Middle frontal gyrus (tissue), 1 donor: ENCODE measurements at regions not wholly inside any gene's neighbourhood (a gene's known extent, or its start where the extent isn't known, plus 50 kb on each side); places are given as distances from the start of the nearest gene placed in this dataset.
A peak's percentile ranks its signal among the peaks of the same experiment; 100 is the strongest.

Source experiments
- DNase-seq: peaks from one replicate; pipeline ENCODE4 v3.0.0-alpha.2; 2015; ENCODE audit warnings: low spot score; ENCODE audit errors: extremely low spot score

- DNase-seq = no peak
These were observed 266.4 kb downstream of the MRTFB start for GRCh38 chr16:14337303-14338191.

GRCh38 chr16:14335297-14335696 is 264.2 kb downstream of the MRTFB start:
- no peak for DNase-seq

DNA sequence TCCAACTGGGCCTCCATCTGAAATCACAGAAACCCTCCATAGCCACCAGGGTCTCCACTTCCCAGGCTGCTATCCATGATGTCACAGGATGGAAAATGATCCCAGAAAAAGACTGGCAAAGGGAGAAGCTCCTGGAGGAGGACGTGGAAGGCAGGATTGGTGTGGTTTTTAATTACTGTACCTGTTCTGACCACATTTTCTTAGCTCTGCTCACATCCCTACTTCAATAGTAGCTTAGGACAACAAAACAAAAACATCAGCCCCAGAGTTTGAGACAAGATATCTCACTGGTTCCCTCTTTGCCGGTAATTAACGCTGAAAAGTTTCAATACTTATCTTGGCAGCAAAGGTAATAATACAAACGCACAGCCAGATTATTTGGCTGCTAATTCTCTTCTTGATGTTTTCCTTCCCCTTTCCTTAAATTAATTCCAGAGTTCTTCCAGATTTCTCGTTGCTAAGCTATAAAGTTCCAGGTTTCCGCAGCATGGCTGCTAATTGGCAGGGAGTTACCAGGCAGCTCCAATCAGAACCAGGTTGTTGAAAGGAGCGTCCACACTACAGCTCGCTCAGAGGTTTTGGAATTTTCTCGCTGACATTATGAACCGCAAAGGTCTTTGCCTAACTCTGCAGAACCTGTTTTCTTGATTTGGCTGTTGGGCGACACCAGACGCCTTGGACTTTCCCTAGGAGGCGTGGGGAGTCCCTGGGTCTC is 263.4 kb downstream of the MRTFB start:
- DNase-seq = no peak

DNA sequence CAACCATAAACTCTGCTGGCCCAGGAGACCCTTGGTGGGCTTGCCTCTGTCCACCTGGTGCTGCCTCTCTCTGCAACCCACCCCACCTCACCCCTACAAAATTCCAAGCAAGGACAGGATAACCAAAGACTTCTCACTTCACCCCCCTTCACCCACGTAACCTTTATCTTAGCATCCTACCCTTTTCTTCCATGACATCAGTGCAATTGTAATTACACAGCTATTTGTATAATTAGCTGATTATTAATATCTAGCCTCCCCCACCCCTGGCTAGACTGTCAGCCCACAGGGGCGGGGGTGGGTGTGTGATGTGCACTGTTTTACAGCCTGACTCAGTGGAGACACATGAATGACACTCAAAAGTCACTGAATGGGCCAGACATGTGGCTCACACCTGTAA is 262.2 kb downstream of the MRTFB start:
- no peak for DNase-seq

GRCh38 chr16:14331020-14331419 is 259.9 kb downstream of the MRTFB start:
- peak; percentile 32 for DNase-seq

- DNase-seq = no peak
These were observed 258.7 kb downstream of the MRTFB start for GRCh38 chr16:14329727-14330350.

GRCh38 chr16:14325502-14326401 is 254.6 kb downstream of the MRTFB start:
- no peak for DNase-seq

- no peak for DNase-seq
These were observed 253.5 kb downstream of the MRTFB start for GRCh38 chr16:14324581-14324980.

DNA sequence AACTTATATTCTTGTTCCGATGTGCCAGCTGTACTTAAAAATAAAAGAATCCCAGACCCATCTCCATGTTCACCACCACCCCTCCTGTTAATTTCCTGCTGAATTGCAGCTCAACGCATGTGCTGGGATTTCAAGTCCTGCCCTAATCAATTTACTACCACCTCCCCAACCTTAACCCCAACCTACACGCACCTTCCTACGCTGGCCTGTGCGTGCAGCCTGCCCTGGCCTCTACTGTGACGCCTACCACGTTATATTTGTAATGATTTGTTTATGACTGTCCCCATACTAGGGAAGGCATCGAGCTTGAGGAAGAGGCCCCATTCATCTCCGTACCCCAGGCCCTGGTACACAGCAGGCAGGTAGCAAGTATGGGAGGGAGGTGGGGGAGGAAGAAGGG is 251.1 kb downstream of the MRTFB start:
- no peak for DNase-seq

DNA sequence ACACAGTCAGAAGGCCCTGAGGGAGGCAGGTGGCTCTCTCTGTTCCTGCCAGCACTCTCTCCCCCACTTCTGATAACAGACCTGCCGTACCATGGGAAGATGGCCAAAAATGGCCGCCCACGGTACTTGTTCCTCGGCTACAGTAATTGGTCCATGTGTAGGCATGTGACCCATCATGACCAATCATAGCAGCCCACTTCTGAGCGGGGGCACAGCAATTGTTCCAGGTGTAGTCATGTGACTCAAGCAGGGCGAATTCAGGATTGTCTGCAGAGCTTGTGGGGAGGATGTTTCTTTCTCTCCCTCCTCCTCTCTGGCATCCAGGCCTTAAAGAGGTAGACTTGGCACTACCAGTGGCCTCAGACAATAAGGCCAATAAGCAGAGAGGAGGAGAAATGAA is 250.4 kb downstream of the MRTFB start:
- no peak for DNase-seq

GRCh38 chr16:14320406-14320805 is 249.3 kb downstream of the MRTFB start:
- no peak for DNase-seq
